Panc1 (cell line): ENCODE measurements at regions not wholly inside any gene's neighbourhood (a gene's known extent, or its start where the extent isn't known, plus 50 kb on each side); places are given as distances from the start of the nearest gene placed in this dataset.

Experiments
- ATAC-seq: fragments of 200-7000 bp; cut with Tn5 transposase; 2 replicates; pipeline ENCODE4 v1.9.1; 2020; ENCODE audit warnings: mild to moderate bottlenecking, moderate library complexity
- BruUV-seq: library from RNA; stranded (reverse); fragments of 400-500 nt; replicated peaks from 2 replicates; lab custom pipeline; 2021; lab: Mats Ljungman, UMichigan
- CTCF ChIA-PET: fragments of 300-600 bp; sonication (Branson Sonifier 250); formaldehyde crosslinking; loops from one replicate; lab custom pipeline; 2022; ENCODE audit warnings: antibody characterized with exemption; lab: Charles Lee
- POLR2A ChIA-PET: fragments of 300-600 bp; sonication (Branson Sonifier 250); formaldehyde crosslinking; loops from one replicate; lab custom pipeline; 2022; ENCODE audit warnings: antibody characterized with exemption; lab: Charles Lee
- DNase-seq: peaks from one replicate; pipeline ENCODE4 v3.0.0-alpha.2; 2010; ENCODE audit warnings: low read depth, low spot score
- H3K27ac ChIP-seq: 2 replicates; pipeline ENCODE4 v1.5.1; 2011; ENCODE audit warnings: mild to moderate bottlenecking, low read length, inconsistent platforms
- H3K27me3 ChIP-seq: fragments of 200-500 bp; sonication (Bioruptor generic); 2 replicates; pipeline ENCODE4 v1.6.0; 2014; ENCODE audit warnings: low read length, inconsistent platforms; ENCODE audit not compliant: control insufficient read depth, insufficient read depth
- H3K36me3 ChIP-seq: fragments of 200-500 bp; sonication (Bioruptor generic); 2 replicates; pipeline ENCODE4 v1.5.1; 2014; ENCODE audit warnings: inconsistent platforms, mild to moderate bottlenecking, low read length, moderate library complexity; ENCODE audit not compliant: control insufficient read depth, insufficient read depth
- H3K4me1 ChIP-seq: 2 replicates; pipeline ENCODE4 v1.5.1; 2011; ENCODE audit warnings: inconsistent platforms, mild to moderate bottlenecking, low read length, moderate library complexity; ENCODE audit not compliant: control insufficient read depth, insufficient read depth
- H3K4me3 ChIP-seq, 2 experiments: 2 replicates each; pipeline ENCODE4 v1.5.1; 2011 to 2012; ENCODE audit warnings: low read depth in 2 of 2, low read length in 2 of 2, mild to moderate bottlenecking in 2 of 2, inconsistent platforms in 1 of 2, moderate library complexity in 1 of 2
- H3K9me3 ChIP-seq: fragments of 200-500 bp; sonication (Bioruptor generic); 2 replicates; pipeline ENCODE4 v1.5.1; 2014; ENCODE audit warnings: low read depth, mild to moderate bottlenecking, inconsistent platforms, low read length, moderate library complexity; ENCODE audit not compliant: control insufficient read depth, insufficient read depth
- CTCF ChIP-seq: fragments of 450-650 bp; IDR thresholded peaks from 2 replicates; pipeline ENCODE4 v1.5.1; 2017; ENCODE audit warnings: mild to moderate bottlenecking
- POLR2AphosphoS5 ChIP-seq: IDR thresholded peaks from 2 replicates; pipeline ENCODE4 v1.6.1; 2012; ENCODE audit warnings: mild to moderate bottlenecking, low read depth, low read length, moderate library complexity
- REST ChIP-seq, 2 experiments: IDR thresholded peaks; 2 replicates each; pipeline ENCODE4 v1.6.1; 2011 to 2012; ENCODE audit warnings: low read depth in 2 of 2, control low read depth in 1 of 2, low read length in 1 of 2, mild to moderate bottlenecking in 1 of 2, moderate library complexity in 1 of 2; ENCODE audit not compliant: insufficient read depth in 1 of 2
- SIN3A ChIP-seq: IDR thresholded peaks from 2 replicates; pipeline ENCODE4 v1.6.1; 2012; ENCODE audit warnings: low read depth, mild to moderate bottlenecking, low read length, moderate library complexity, borderline replicate concordance; ENCODE audit not compliant: insufficient read depth
- TCF7L2 ChIP-seq: IDR thresholded peaks from 2 replicates; pipeline ENCODE4 v1.6.1; 2011; ENCODE audit warnings: mild to moderate bottlenecking, low read depth, low read length, inconsistent platforms
- in situ Hi-C: cut with HindIII; loops from 2 replicates; pipeline ENCODE4 v1.10.0; 2016; ENCODE audit warnings: low sequenced_read_pairs, low pct_unique_long_range_greater_than_20kb
- intact Hi-C: fragments of 100-400 bp; cut with micrococcal nuclease; formaldehyde crosslinking; loops from one replicate; pipeline ENCODE4 v1.10.0; 2022; ENCODE audit not compliant: unreplicated experiment

GRCh38 chrX:117653396-117653795, 463.2 kb downstream of the KLHL13 start:
- no TSS peak for BruUV-seq
- Histone ChIP-seq H3K27ac (no peak overlapping the region), H3K9me3 (no peaks in the 10 kb centered on the region), H3K36me3 (no peaks in the 10 kb centered on the region), H3K4me3 (no peak overlapping the region), H3K4me1 (no peaks in the 10 kb centered on the region), H3K27me3 (no peaks in the 10 kb centered on the region)
- ChIA-PET CTCF (no interaction called here), POLR2A (no interaction called here)
- ATAC-seq (no peak), DNase-seq (no peak)
- intact Hi-C loops: no loop called here
- in situ Hi-C loops: no loop called here
- TF ChIP-seq CTCF (no peak), POLR2AphosphoS5 (no peak), SIN3A (no peak), REST (IDR thresholded peaks at IDR 0.05; ENCODE audit: insufficient read depth in 1 of 2, low read depth in 2 of 2, low read length in 1 of 2) (no peak), TCF7L2 (no peak)

- H3K36me3 ChIP-seq: no peaks in the 10 kb centered on the region
- no peak for ATAC-seq
- H3K4me3 ChIP-seq: no peak overlapping the region
- ChIA-PET POLR2A (no interaction called here), CTCF (no interaction called here)
- H3K27ac ChIP-seq: no peak overlapping the region
- no TSS peak for BruUV-seq
- DNase-seq: no peak
- no peaks in the 10 kb centered on the region for H3K27me3 ChIP-seq
- intact Hi-C loops: no loop called here
- TF ChIP-seq REST (IDR thresholded peaks at IDR 0.05; ENCODE audit: insufficient read depth in 1 of 2, low read depth in 2 of 2, low read length in 1 of 2): no peak
- TF ChIP-seq POLR2AphosphoS5: no peak
- TF ChIP-seq SIN3A: no peak
- TF ChIP-seq CTCF: no peak
- no peak for TF ChIP-seq TCF7L2
- H3K4me1 ChIP-seq: no peaks in the 10 kb centered on the region
- in situ Hi-C loops: no loop called here
- H3K9me3 ChIP-seq: no peaks in the 10 kb centered on the region
Measured at GRCh38 chrX:117645639-117646038, 471.0 kb downstream of the KLHL13 start.
